Small intestine (tissue), 7 donors: ENCODE measurements at regions not wholly inside any gene's neighbourhood (a gene's known extent, or its start where the extent isn't known, plus 50 kb on each side); places are given as distances from the start of the nearest gene placed in this dataset.
"Not testable (repeated sequence)": the region's sequence is repeated elsewhere in the genome, so short reads cannot be mapped to it uniquely, and the experiment has no call there.

Source experiments
- DNase-seq, 2 donors: peaks; one replicate each; pipeline versions ENCODE4 v3.0.0 to v3.0.0-alpha.2; 2013
- FAIRE-seq: peaks from 2 replicates; lab custom pipeline; 2012; peaks lifted over from hg19 to GRCh38; lab: Jason Lieb, UNC
- H3K27ac ChIP-seq, 3 donors: one replicate each; pipeline ENCODE4 v1.5.1; 2013; ENCODE audit warnings: low read length in 2 of 3, mild to moderate bottlenecking in 2 of 3, control low read depth in 1 of 3, inconsistent platforms in 1 of 3, low read depth in 1 of 3, moderate library complexity in 1 of 3
- H3K27me3 ChIP-seq, 3 donors: one replicate each; pipeline ENCODE4 v1.6.1; 2013; ENCODE audit warnings: low read length in 3 of 3, inconsistent platforms in 1 of 3; ENCODE audit not compliant: control insufficient read depth in 3 of 3, insufficient read depth in 3 of 3
- H3K36me3 ChIP-seq, 3 donors: one replicate each; pipeline ENCODE4 v1.6.1; 2013; ENCODE audit warnings: low read length in 3 of 3, inconsistent platforms in 1 of 3, low read depth in 1 of 3, mild to moderate bottlenecking in 1 of 3, moderate library complexity in 1 of 3; ENCODE audit not compliant: control insufficient read depth in 3 of 3, insufficient read depth in 2 of 3
- H3K4me1 ChIP-seq, 3 donors: one replicate each; pipeline ENCODE4 v1.6.1; 2013; ENCODE audit warnings: low read length in 2 of 3, inconsistent platforms in 1 of 3, low read depth in 1 of 3, mild to moderate bottlenecking in 1 of 3, moderate library complexity in 1 of 3; ENCODE audit not compliant: control insufficient read depth in 3 of 3, insufficient read depth in 2 of 3
- H3K4me3 ChIP-seq, 3 donors: one replicate each; pipeline ENCODE4 v1.5.1; 2013; ENCODE audit warnings: low read length in 3 of 3, control low read depth in 1 of 3, inconsistent platforms in 1 of 3, low read depth in 1 of 3, mild to moderate bottlenecking in 1 of 3, moderate library complexity in 1 of 3
- H3K9me3 ChIP-seq, 2 donors: one replicate each; pipeline ENCODE4 v1.6.1; 2013; ENCODE audit warnings: low read depth in 1 of 2, low read length in 1 of 2; ENCODE audit not compliant: control insufficient read depth in 2 of 2, insufficient read depth in 1 of 2
- WGBS, 3 donors: extraction: QIAGEN DNeasy Blood & Tissue Kit; methylation state at CpG; one replicate each; pipeline ENCODE4 v1.1.7; 2013; 5-methylcytosine and 5-hydroxymethylcytosine counted together
- donor health status: healthy with polysubstance abuse.
- donor health status: control.
- donor health status: control.
- donor health status: Bipolar disorder and iron deficiency.
- donor health status: healthy.

DNA sequence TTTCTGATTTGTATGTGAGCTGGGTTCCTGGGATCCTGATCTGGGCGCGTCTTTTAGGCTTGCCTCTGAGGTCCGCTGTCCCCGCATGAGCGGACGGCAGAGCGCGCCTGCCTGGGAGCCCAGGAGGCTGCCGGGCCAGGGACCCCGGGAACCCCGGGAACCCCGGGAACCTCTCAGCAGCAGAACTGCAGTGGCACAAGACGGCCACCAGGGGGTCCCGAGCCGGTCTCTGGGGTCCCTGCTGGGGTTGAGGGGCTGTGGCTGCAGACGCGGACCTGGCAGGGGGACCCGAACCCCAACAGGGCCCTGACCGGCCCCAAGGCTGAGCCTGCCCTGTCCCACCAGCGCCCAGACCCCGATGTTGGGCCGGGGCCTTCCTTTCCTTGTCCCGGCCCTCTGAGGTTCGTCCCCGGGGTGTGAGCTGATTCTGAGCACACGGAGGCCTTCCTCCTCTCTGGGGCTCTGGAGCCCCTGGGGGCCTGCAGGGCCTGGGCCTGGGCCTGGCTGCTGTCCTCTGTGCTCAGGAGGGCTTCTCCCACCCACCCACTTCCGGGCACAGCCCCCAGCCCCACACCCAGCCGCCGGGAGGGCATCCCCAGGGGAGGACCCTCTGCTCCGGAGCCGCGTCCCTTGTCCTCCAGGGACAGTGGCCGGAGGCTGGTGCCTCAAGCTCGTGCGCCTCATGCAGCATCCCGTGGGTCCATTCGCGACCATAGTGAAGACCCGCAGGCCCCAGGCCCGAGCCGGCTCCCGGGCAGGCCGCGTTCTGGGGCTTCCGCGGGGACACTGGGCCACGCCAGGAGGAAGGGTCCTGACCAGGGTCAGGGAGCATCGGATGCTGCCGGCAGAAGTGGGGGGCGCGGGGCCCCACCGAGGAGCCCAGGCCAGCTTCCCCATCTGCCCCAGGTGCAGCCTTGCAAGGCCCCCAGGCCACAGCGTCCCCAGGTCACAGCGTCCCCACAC is 152.9 kb downstream of the TMEM121 start:
- H3K9me3 ChIP-seq, H3K27ac ChIP-seq, H3K36me3 ChIP-seq, FAIRE-seq, H3K4me3 ChIP-seq, H3K27me3 ChIP-seq, DNase-seq, H3K4me1 ChIP-seq: not testable (repeated sequence)
- WGBS, 3 donors, result 60 to 87% (median 78%) methylated on average over 5 to 26 of the region's 54 CpGs

DNA sequence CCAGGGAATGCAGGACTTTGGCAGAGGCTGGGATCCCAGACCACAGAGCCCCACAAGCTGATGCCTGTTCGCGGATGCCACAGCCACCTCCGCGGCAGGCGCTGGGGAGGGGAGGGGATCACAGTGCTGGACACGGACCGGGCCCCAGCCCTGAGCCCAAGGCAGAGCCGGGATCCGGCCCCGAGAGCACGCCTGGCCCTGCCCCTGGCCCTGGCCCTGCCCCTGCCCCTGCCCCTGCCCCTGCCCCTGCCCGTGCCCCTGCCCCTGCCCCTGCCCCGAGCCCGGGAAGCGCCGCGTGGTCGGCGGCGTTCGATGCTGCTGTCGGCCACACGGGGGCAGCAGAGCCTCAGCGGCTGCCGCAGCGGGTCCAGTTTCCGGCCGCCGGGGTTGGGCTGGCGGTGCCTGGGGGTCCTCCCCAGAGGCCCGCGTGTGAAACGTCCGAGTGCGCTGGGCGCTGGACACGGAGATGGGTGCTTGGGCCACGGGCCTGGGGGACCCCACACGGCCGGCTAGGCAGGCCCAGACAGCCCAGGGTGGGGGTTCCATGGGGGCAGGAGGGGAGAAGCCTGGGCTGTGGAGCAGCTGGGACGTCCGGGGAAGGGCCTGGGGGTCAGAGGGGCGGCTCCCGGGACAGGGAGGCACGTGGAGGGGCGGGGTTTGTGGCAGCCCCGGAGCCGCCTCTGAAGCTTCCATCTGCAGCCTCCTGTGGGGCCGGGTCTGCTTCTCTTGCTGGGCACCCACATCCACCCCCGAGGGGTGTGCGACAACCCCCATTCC is 153.8 kb downstream of the TMEM121 start:
- FAIRE-seq, H3K27ac ChIP-seq, H3K9me3 ChIP-seq, H3K36me3 ChIP-seq, DNase-seq, H3K4me3 ChIP-seq, H3K4me1 ChIP-seq, H3K27me3 ChIP-seq: not testable (repeated sequence)
- 3 to 15% (median 11%) methylated on average over 6 to 23 of the region's 51 CpGs for WGBS, 3 donors

DNA sequence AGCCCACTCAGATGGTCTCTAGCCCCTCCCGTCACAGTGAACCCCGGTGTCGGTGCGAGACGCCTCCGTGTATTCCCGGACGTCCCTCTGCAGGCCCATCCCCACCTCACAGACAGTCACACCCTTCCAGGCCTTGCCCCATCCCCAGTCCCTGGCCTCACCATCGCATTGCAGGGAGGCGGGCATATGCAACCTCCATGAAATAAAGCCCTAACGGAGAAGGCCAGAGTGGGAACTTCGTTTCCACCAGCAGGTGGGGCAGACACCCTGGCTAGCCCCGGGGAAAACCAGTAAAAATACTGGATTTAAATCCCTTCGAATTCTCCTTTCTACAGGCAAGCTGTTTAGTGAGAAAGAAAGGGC is 154.3 kb downstream of the TMEM121 start:
- 22 to 55% (median 38%) methylated on average over 4 to 8 of the region's 14 CpGs for WGBS, 3 donors
- DNase-seq, H3K9me3 ChIP-seq, H3K36me3 ChIP-seq, FAIRE-seq, H3K4me3 ChIP-seq, H3K27ac ChIP-seq, H3K4me1 ChIP-seq, H3K27me3 ChIP-seq: not testable (repeated sequence)

DNA sequence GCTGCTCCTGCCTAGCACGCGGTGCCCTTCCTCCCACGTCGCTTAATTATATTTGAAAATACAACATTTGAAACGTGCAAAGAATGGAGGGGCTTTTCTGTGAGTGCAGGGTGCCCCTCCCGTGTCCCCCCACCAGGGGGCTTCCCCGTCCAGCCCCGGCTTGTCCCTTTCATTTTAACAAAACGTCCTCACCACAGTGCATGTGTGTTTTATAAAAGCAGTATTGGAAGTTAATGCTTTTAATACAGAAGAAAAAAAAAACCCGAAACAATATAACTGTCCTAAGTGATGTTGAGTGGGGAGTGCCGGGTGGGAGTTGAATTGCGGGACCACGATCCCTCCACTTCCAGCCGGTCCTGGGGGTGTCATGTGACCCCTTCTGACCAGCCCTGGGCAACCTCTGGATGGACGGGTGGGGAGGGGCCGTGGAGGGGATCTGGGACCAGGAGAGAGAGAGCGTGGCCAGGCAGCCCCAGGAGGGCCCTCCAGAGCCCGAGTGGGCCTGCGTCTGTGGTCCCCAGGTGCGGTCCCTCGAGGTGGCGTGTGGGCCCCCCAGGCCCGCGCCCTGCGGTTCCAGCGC is 155.3 kb downstream of the TMEM121 start:
- not testable (repeated sequence) for FAIRE-seq, H3K4me1 ChIP-seq, H3K27me3 ChIP-seq, DNase-seq, H3K36me3 ChIP-seq, H3K27ac ChIP-seq, H3K4me3 ChIP-seq, H3K9me3 ChIP-seq
- whole genome bisulfite sequencing, 3 donors, result 51 to 73% (median 63%) methylated on average over 11 to 15 of the region's 26 CpGs

DNA sequence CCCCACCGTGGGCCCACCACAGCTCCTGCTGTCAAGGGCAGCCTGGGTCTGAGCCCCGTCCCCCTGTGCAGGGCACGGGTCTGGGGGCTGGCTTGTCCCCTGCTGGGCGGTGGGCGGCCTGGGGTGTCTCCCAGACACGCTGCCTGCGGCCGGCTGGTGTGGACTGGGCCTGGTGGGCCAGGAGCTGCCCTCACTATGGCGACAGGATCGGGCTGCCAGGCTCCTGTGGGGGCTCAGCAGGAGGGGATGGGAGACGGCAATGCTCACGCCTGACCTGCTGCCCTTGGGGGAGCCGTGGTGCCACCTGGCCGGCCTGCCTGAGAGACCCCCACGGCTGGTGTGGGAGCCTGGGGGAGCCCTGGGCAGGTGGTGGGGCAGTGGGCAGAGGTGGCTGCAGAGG is 156.1 kb downstream of the TMEM121 start:
- H3K27ac ChIP-seq, H3K4me1 ChIP-seq, H3K27me3 ChIP-seq, DNase-seq, H3K9me3 ChIP-seq, H3K36me3 ChIP-seq, H3K4me3 ChIP-seq, FAIRE-seq: not testable (repeated sequence)
- WGBS, 3 donors, result 35 to 95% methylated on average over 4 to 8 of the region's 15 CpGs; no CpG with 5 or more reads in 1 of the 3 donors

DNA sequence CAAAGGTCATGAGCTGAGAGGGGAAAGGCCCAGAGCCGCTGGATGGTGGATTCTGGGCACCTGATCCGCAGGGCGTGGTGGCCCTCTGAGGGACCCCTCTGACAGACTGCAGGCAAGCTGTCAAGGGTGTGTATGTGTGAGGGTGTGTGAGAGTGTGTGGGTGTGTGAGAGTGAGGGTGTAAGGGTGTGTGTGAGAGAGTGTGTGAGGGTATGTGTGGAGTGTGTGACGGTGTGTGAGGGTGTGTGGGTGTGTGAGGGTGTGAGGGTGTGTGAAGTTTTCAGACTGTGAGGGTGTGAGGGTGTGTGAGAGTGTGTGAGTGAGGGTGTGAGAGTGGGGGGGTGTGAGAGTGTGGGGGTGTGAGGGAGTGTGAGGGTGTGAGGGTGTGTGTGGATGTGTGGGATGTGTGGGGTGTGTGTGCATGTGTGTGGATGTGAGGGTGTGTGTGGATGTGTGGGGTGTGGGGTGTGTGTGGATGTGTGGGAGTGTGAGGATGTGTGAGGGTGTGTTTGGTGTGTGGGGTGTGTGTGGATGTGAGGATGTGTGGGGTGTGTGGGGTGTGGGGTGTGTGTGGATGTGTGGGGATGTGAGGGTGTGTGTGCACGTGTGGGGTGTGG is 156.7 kb downstream of the TMEM121 start:
- H3K4me1 ChIP-seq, result no peaks in the 10 kb centered on the region
- peak overlapping the region in 1 of 3 donors; percentile 1 for H3K27ac ChIP-seq
- FAIRE-seq, result no peak
- no peak for DNase-seq
- no peaks in the 10 kb centered on the region for H3K36me3 ChIP-seq
- WGBS, 3 donors, result 68 to 87% (median 82%) methylated on average over 3 to 5 of the region's 5 CpGs
- H3K9me3 ChIP-seq, result no peaks in the 10 kb centered on the region
- H3K4me3 ChIP-seq, result no peak overlapping the region
- no peaks in the 10 kb centered on the region for H3K27me3 ChIP-seq

DNA sequence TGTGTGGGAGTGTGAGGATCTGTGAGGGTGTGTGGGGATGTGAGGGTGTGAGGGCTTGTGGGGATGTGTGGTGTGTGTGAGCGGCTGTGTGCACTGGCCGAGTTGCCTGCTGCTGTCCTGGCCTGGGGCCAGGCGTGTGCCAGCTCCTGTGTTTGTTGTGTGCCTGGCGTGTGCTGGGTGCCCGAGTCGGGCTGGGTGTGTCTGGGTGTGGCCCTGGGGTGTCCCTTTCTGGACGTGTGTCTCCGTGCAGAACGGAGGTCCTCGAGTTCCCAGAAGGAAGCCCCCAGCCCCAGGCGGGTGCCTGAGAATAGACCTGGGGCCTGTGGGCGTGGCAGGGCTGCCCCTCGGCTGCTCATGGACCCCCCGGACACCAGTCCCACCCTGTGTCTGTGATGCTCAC is 157.7 kb downstream of the TMEM121 start:
- H3K27ac ChIP-seq, H3K4me3 ChIP-seq, H3K4me1 ChIP-seq, H3K27me3 ChIP-seq, DNase-seq, FAIRE-seq, H3K9me3 ChIP-seq, H3K36me3 ChIP-seq: not testable (repeated sequence)
- WGBS, 3 donors, result 0 to 64% (median 41%) methylated on average over 4 to 14 of the region's 14 CpGs

DNA sequence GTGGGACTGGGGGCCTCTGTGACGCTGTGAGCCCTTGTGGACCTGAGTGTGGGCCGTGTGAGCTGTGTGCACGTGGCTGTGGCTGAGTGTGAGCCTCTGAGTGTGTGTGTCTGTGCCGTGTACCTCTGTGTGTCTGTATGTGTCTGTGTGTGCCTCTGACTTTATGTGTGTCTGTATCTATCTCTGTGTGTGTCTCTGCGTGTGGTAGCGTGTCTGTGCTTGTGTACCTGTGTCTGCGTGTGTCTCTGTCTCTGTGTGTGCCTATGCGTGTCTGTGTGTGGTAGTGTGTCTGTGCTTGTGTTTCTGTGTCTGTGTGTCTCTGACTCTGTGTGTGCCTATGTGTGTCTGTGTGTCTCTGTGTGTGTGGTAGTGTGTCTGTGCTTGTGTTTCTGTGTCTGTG is 158.2 kb downstream of the TMEM121 start:
- not testable (repeated sequence) for FAIRE-seq, DNase-seq, H3K36me3 ChIP-seq, H3K4me3 ChIP-seq, H3K9me3 ChIP-seq, H3K27me3 ChIP-seq, H3K4me1 ChIP-seq
- peak overlapping the region in 1 of 3 donors; percentile 47 for H3K27ac ChIP-seq
- 78 to 83% (median 78%) methylated on average over 5 to 7 of the region's 8 CpGs for WGBS, 3 donors
